ENCODE measurements at regions not wholly inside any gene's neighbourhood (a gene's known extent, or its start where the extent isn't known, plus 50 kb on each side); places are given as distances from the start of the nearest gene placed in this dataset.

- no peak overlapping the region for H3K27ac Mint-ChIP-seq (ENCODE audit: unreplicated experiment)
- no peak for DNase-seq (ENCODE audit: low spot score)
- peaks cover 19% of the 10 kb centered on the region for H3K9me3 Mint-ChIP-seq (ENCODE audit: low read depth)
- H3K36me3 Mint-ChIP-seq (ENCODE audit: low read depth), result peaks cover 2% of the 10 kb centered on the region
- peaks cover 6% of the 10 kb centered on the region for H3K4me1 Mint-ChIP-seq (ENCODE audit: low read depth)
- TF ChIP-seq CTCF (IDR thresholded peaks at IDR 0.05), result no peak
- no peak overlapping the region for H3K4me3 Mint-ChIP-seq (ENCODE audit: unreplicated experiment)
- H3K27me3 Mint-ChIP-seq (ENCODE audit: low read depth), result no peaks in the 10 kb centered on the region
These were observed 53.8 kb downstream of the ADM start for GRCh38 chr11:10358696-10359095.

- TF ChIP-seq CTCF (IDR thresholded peaks at IDR 0.05), result no peak
- DNase-seq (ENCODE audit: low spot score), result no peak
These were observed 54.3 kb downstream of the ADM start for GRCh38 chr11:10359171-10359570.

DNA sequence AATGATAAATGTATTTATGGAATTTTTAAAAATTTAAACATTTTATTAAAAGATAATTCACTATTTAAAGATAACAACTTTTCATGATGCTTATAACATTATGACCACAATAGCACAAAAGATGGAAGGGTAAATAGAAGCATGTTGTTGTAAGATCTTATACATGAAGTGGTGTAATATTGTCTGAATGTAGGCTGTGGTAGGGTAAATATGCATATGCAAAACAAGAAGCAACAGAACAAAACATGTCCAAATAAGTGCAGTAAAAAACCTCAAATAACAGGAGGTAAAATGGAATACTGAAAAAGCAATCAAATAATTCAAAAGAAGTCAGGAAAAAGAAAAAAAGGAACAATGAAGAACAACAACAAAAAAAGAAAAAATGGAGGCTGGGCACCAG is 56.0 kb downstream of the ADM start:
- TF ChIP-seq CTCF (IDR thresholded peaks at IDR 0.05), result no peak

More at GRCh38 chr11:10359171-10359570, 54.3 kb downstream of the ADM start:
- peaks cover 2% of the 10 kb centered on the region for H3K36me3 Mint-ChIP-seq (ENCODE audit: low read depth)
- peaks cover 6% of the 10 kb centered on the region for H3K4me1 Mint-ChIP-seq (ENCODE audit: low read depth)
- H3K27ac Mint-ChIP-seq (ENCODE audit: unreplicated experiment), result no peak overlapping the region
- H3K9me3 Mint-ChIP-seq (ENCODE audit: low read depth), result peaks cover 19% of the 10 kb centered on the region
- H3K4me3 Mint-ChIP-seq (ENCODE audit: unreplicated experiment), result no peak overlapping the region
- H3K27me3 Mint-ChIP-seq (ENCODE audit: low read depth), result no peaks in the 10 kb centered on the region

GRCh38 chr11:10365045-10365444 is 60.2 kb downstream of the ADM start:
- TF ChIP-seq CTCF (IDR thresholded peaks at IDR 0.05), result no peak
- peaks cover 7% of the 10 kb centered on the region for H3K4me1 Mint-ChIP-seq (ENCODE audit: low read depth)
- H3K9me3 Mint-ChIP-seq (ENCODE audit: low read depth), result peaks cover 7% of the 10 kb centered on the region
- H3K27ac Mint-ChIP-seq (ENCODE audit: unreplicated experiment), result no peak overlapping the region
- no peak overlapping the region for H3K4me3 Mint-ChIP-seq (ENCODE audit: unreplicated experiment)
- no peak for DNase-seq (ENCODE audit: low spot score)
- no peaks in the 10 kb centered on the region for H3K36me3 Mint-ChIP-seq (ENCODE audit: low read depth)
- no peaks in the 10 kb centered on the region for H3K27me3 Mint-ChIP-seq (ENCODE audit: low read depth)

More for the DNA sequence above, 56.0 kb downstream of the ADM start:
- Mint-ChIP-seq H3K4me1 (ENCODE audit: low read depth) (no peaks in the 10 kb centered on the region), H3K36me3 (ENCODE audit: low read depth) (peaks cover 2% of the 10 kb centered on the region), H3K4me3 (ENCODE audit: unreplicated experiment) (no peak overlapping the region), H3K27me3 (ENCODE audit: low read depth) (no peaks in the 10 kb centered on the region), H3K27ac (ENCODE audit: unreplicated experiment) (no peak overlapping the region), H3K9me3 (ENCODE audit: low read depth) (peaks cover 15% of the 10 kb centered on the region)
- DNase-seq (ENCODE audit: low spot score), result no peak

DNA sequence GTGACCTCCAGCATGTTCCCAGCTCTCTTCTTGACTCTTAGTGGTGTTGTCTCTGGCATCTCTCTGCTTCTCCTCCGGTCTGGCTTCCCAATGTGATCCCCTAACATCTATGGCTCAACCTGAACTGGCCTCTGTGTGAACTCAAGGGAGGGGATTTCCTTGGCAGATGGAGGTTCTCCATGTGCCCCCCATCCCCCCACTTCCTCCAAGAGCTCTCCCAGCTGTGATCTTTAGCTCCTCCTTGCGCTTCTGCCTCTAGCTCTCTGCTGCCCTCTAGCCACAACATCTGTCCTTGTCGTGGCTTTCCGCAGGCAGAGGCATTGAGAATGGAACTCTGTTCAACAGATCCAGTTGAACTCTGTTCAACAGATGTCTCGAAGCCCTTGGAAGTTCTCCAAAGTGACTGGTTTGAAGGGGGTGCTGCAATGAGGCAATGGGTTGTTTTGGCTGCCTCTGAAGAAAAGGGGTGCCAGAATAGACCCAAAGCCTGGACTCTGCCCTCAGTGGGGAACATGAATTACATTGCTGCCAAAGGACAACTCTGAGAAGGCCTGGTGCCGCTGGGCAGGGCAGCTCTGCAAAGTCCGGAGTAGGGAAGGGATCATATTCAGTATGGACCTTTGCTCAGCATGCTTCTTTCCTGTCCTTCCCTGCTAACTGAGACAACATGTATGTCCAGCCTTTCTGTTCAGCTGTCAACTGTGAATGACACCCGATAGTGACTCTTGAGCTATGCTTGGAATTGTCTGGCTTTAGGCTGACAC is 61.9 kb downstream of the ADM start:
- no peaks in the 10 kb centered on the region for H3K27me3 Mint-ChIP-seq (ENCODE audit: low read depth)
- H3K4me1 Mint-ChIP-seq (ENCODE audit: low read depth), result peaks cover 7% of the 10 kb centered on the region
- H3K27ac Mint-ChIP-seq (ENCODE audit: unreplicated experiment), result peak overlapping the region; percentile 13
- DNase-seq (ENCODE audit: low spot score), result no peak
- peak; percentile 88 for TF ChIP-seq CTCF (IDR thresholded peaks at IDR 0.05)
- no peak overlapping the region for H3K4me3 Mint-ChIP-seq (ENCODE audit: unreplicated experiment)
- H3K36me3 Mint-ChIP-seq (ENCODE audit: low read depth), result no peaks in the 10 kb centered on the region
- peaks cover 5% of the 10 kb centered on the region for H3K9me3 Mint-ChIP-seq (ENCODE audit: low read depth)
